Mammary epithelial cell (primary cell): ENCODE measurements at regions not wholly inside any gene's neighbourhood (a gene's known extent, or its start where the extent isn't known, plus 50 kb on each side); places are given as distances from the start of the nearest gene placed in this dataset.

Source experiments
- CTCF ChIP-seq, 2 donors: IDR thresholded peaks in 1 of 2; conservative IDR thresholded peaks in 1 of 2; 2 replicates each; pipeline ENCODE4 v1.5.1; 2011 to 2012; ENCODE audit warnings: inconsistent platforms in 2 of 2, low read length in 2 of 2, mild to moderate bottlenecking in 2 of 2, control low read depth in 1 of 2, low read depth in 1 of 2; ENCODE audit not compliant: insufficient read depth in 1 of 2; ENCODE audit errors: extremely low read depth in 1 of 2
- EZH2 ChIP-seq: IDR thresholded peaks from 2 replicates; pipeline ENCODE4 v1.6.1; 2012; ENCODE audit warnings: low read length, inconsistent platforms, borderline replicate concordance

- TF ChIP-seq CTCF (conservative IDR thresholded peaks at IDR 0.05 in 1 of 2, IDR thresholded peaks at IDR 0.05 in 1 of 2; ENCODE audit: extremely low read depth in 1 of 2, insufficient read depth in 1 of 2, low read depth in 1 of 2, low read length in 2 of 2) (no peak), EZH2 (no peak)
Observed at GRCh38 chr5:171629221-171629620, 156.4 kb upstream of the SMIM23 start.
